ENCODE measurements at regions not wholly inside any gene's neighbourhood (a gene's known extent, or its start where the extent isn't known, plus 50 kb on each side); places are given as distances from the start of the nearest gene placed in this dataset.

GRCh38 chr12:108053512-108053911 is 75.6 kb upstream of the WSCD2 start:
- Histone ChIP-seq H4K8ac (ENCODE audit: low read depth in 2 of 2, low read length in 2 of 2) (no peak overlapping the region), H4K5ac (ENCODE audit: low read depth, low read length) (no peak overlapping the region), H3K27me3 (ENCODE audit: control insufficient read depth, insufficient read depth, low read length) (no peaks in the 10 kb centered on the region), H3K14ac (replicated peaks; ENCODE audit: low read depth, low read length) (no peak overlapping the region), H4K20me1 (ENCODE audit: insufficient read depth, low read length) (no peaks in the 10 kb centered on the region), H3K4me3 (ENCODE audit: insufficient read depth, low read depth, low read length) (no peak overlapping the region), H2BK5ac (ENCODE audit: low read depth, low read length, poor library complexity, severe bottlenecking) (no peak overlapping the region), H3K4ac (ENCODE audit: low read depth, low read length) (no peak overlapping the region), H2BK15ac (ENCODE audit: low read depth, low read length) (no peak overlapping the region), H2AK9ac (replicated peaks; ENCODE audit: low read depth, low read length, poor library complexity) (no peak overlapping the region), H3K79me1 (ENCODE audit: low read depth in 1 of 2, low read length in 2 of 2) (no peaks in the 10 kb centered on the region), H3K56ac (ENCODE audit: extremely low read depth, insufficient read depth, low read length) (no peak overlapping the region), H2AK5ac (ENCODE audit: low read depth, low read length) (no peak overlapping the region), H2BK20ac (ENCODE audit: low read depth, low read length) (no peak overlapping the region), H3K9me1 (ENCODE audit: insufficient read depth, low read length) (no peaks in the 10 kb centered on the region), H3K9me3 (ENCODE audit: control insufficient read depth, insufficient read depth, low read length) (no peaks in the 10 kb centered on the region), H2BK120ac (ENCODE audit: low read depth, low read length) (no peak overlapping the region), H3K36me3 (ENCODE audit: control insufficient read depth, insufficient read depth, low read length) (no peaks in the 10 kb centered on the region), H3K23ac (ENCODE audit: low read depth, low read length) (no peak overlapping the region), H2AFZ (replicated peaks; ENCODE audit: low read length, poor library complexity) (no peak overlapping the region), H3K27ac (ENCODE audit: insufficient read depth, low read length) (no peak overlapping the region), H3K9ac (ENCODE audit: low read depth, low read length) (no peak overlapping the region), H3K18ac (ENCODE audit: low read depth, low read length) (no peak overlapping the region), H3K4me2 (ENCODE audit: low read depth, low read length) (no peak overlapping the region), H4K91ac (ENCODE audit: insufficient read depth, low read depth, low read length) (no peak overlapping the region), H3K4me1 (ENCODE audit: control insufficient read depth, insufficient read depth, low read length) (no peaks in the 10 kb centered on the region)
- POLR2A ChIA-PET (ENCODE audit: unreplicated experiment) = no interaction called here
- ATAC-seq (ENCODE audit: low read depth) (no peak), DNase-seq (no peak)
- in situ Hi-C loops (cut with MboI; ENCODE audit: low sequenced_read_pairs) = no loop called here
- intact Hi-C loops (cut with micrococcal nuclease) = no loop called here
- TF ChIP-seq CTCF (conservative IDR thresholded peaks at IDR 0.05; ENCODE audit: low read depth, low read length) (no peak), RAD21 (IDR thresholded peaks at IDR 0.05; ENCODE audit: low read length) (no peak)
- no CpG with 5 or more reads among the region's 3 CpGs for WGBS, 2 experiments (ENCODE audit: extremely low coverage in 2 of 2, insufficient read length in 1 of 2)
- dilution Hi-C loops (cut with HindIII; ENCODE audit: low sequenced_read_pairs, unreplicated experiment) = no loop called here
- no TSS peak for BruUV-seq (replicated peaks)
- CTCF ChIA-PET = no interaction called here

Data from IMR-90 (cell line).